ENCODE measurements at regions not wholly inside any gene's neighbourhood (a gene's known extent, or its start where the extent isn't known, plus 50 kb on each side); places are given as distances from the start of the nearest gene placed in this dataset.

- no peak overlapping the region for H3K27ac ChIP-seq (ENCODE audit: low read depth, low read length)
- H3K9me3 ChIP-seq (ENCODE audit: insufficient read depth in 2 of 2, low read depth in 1 of 2, low read length in 1 of 2), result no peaks in the 10 kb centered on the region
- H3K4ac ChIP-seq (replicated peaks; ENCODE audit: insufficient read length, low read depth, low read length), result no peak overlapping the region
- H2BK5ac ChIP-seq (ENCODE audit: low read depth, low read length), result no peak overlapping the region
- no peak overlapping the region for H4K8ac ChIP-seq (ENCODE audit: extremely low read depth, insufficient read depth, low read length)
- TF ChIP-seq BRCA1 (IDR thresholded peaks at IDR 0.05; ENCODE audit: low read depth, low read length), result no peak
- no peak for TF ChIP-seq RNF2 (IDR thresholded peaks at IDR 0.05; ENCODE audit: borderline replicate concordance, low read depth, low read length, missing control alignments, poor library complexity, severe bottlenecking)
- no peak for TF ChIP-seq SP2 (IDR thresholded peaks at IDR 0.05; ENCODE audit: low read length)
- TF ChIP-seq USF2 (IDR thresholded peaks at IDR 0.05; ENCODE audit: low read length), result no peak
- no peak for TF ChIP-seq CTBP2 (IDR thresholded peaks at IDR 0.05; ENCODE audit: borderline replicate concordance, insufficient read depth, insufficient read length, low read length)
- TF ChIP-seq RAD21 (IDR thresholded peaks at IDR 0.05 in 1 of 2, conservative IDR thresholded peaks at IDR 0.05 in 1 of 2; ENCODE audit: low read depth in 2 of 2, low read length in 2 of 2), result no peak
- TF ChIP-seq SIRT6 (IDR thresholded peaks at IDR 0.05; ENCODE audit: low read length), result no peak
- no peak for TF ChIP-seq FOSL1 (IDR thresholded peaks at IDR 0.05; ENCODE audit: insufficient read depth, low read depth, low read length)
- no peak for TF ChIP-seq GABPA (IDR thresholded peaks at IDR 0.05; ENCODE audit: borderline replicate concordance, insufficient read depth, low read length)
- TF ChIP-seq TEAD4 (IDR thresholded peaks at IDR 0.05; ENCODE audit: low read depth, low read length), result no peak
- no peak for TF ChIP-seq NRF1 (IDR thresholded peaks at IDR 0.05; ENCODE audit: low read depth, low read length)
- no peak for TF ChIP-seq CREB1 (IDR thresholded peaks at IDR 0.05)
- H2BK12ac ChIP-seq (ENCODE audit: low read depth, low read length), result no peak overlapping the region
- H4K20me1 ChIP-seq (replicated peaks in 1 of 2; ENCODE audit: control insufficient read depth in 1 of 2, insufficient read depth in 2 of 2, low read length in 2 of 2), result no peaks in the 10 kb centered on the region
- no peak for DNase-seq (ENCODE audit: low read depth in 1 of 2, low spot score in 2 of 2)
- no peak overlapping the region for H2BK20ac ChIP-seq (ENCODE audit: low read length)
- no peaks in the 10 kb centered on the region for H3K79me2 ChIP-seq (ENCODE audit: control insufficient read depth in 1 of 2, insufficient read depth in 2 of 2, low read length in 2 of 2)
- no peak overlapping the region for H3K9ac ChIP-seq (replicated peaks in 1 of 4; ENCODE audit: extremely low read depth in 1 of 4, low read depth in 3 of 4, low read length in 3 of 4)
- H3K18ac ChIP-seq (ENCODE audit: extremely low read depth, low read length), result no peak overlapping the region
- H3K23me2 ChIP-seq (ENCODE audit: low read depth, low read length), result no peaks in the 10 kb centered on the region
- 60% methylated on average over 1 of the region's 1 CpG; no CpG with 5 or more reads in 1 of the 2 experiments for WGBS, 2 experiments (ENCODE audit: extremely low coverage in 1 of 2, insufficient coverage in 1 of 2, insufficient read length in 1 of 2, insufficient replicate concordance in 2 of 2, low coverage in 1 of 2, low lambda C conversion rate in 2 of 2, missing lambda C conversion rate in 1 of 2)
- no peak overlapping the region for H3K4me3 ChIP-seq (ENCODE audit: extremely low read depth in 1 of 4, insufficient read depth in 2 of 4, low read depth in 3 of 4, low read length in 4 of 4)
- H4K5ac ChIP-seq (ENCODE audit: insufficient read length, low read depth, low read length), result no peak overlapping the region
- H2AFZ ChIP-seq (ENCODE audit: low read length), result no peak overlapping the region
- no peak overlapping the region for H4K91ac ChIP-seq (replicated peaks; ENCODE audit: insufficient read length, low read length)
- H3K36me3 ChIP-seq (ENCODE audit: control insufficient read depth in 2 of 4, insufficient read depth in 4 of 4, low read length in 3 of 4), result no peaks in the 10 kb centered on the region
- H3K14ac ChIP-seq (ENCODE audit: insufficient read length), result no peak overlapping the region
- no peak overlapping the region for H3K23ac ChIP-seq (ENCODE audit: insufficient read length)
- no peak for FAIRE-seq
- no peak overlapping the region for H2AK5ac ChIP-seq (ENCODE audit: low read depth, low read length)
- no peaks in the 10 kb centered on the region for H3K27me3 ChIP-seq (replicated peaks in 1 of 4; ENCODE audit: control insufficient read depth in 3 of 4, extremely low read depth in 1 of 4, insufficient read depth in 3 of 4, low read length in 3 of 4)
- no peaks in the 10 kb centered on the region for H3K79me1 ChIP-seq (ENCODE audit: low read depth, low read length)
- POLR2A ChIA-PET (ENCODE audit: partially characterized antibody), result interaction anchor here (1.3 to 3.9 kb wide), 2 partner anchors 10 to 89 kb away, joined by 4 to 11 read pairs; partner anchors contain the start of gene XPO1
- CTCF ChIA-PET (ENCODE audit: partially characterized antibody), result no interaction called here
- H3K56ac ChIP-seq (replicated peaks; ENCODE audit: insufficient read length, low read depth, low read length), result no peak overlapping the region
- H2BK15ac ChIP-seq (ENCODE audit: low read length), result no peak overlapping the region
- no peak overlapping the region for H3K4me2 ChIP-seq (ENCODE audit: insufficient read depth in 1 of 2, low read depth in 2 of 2, low read length in 2 of 2)
- H3K4me1 ChIP-seq (replicated peaks in 1 of 4; ENCODE audit: control insufficient read depth in 3 of 4, insufficient read depth in 4 of 4, low read length in 3 of 4), result no peaks in the 10 kb centered on the region
- H2BK120ac ChIP-seq (replicated peaks; ENCODE audit: low read depth, low read length), result no peak overlapping the region
Observed at GRCh38 chr2:61626827-61627226, 88.7 kb upstream of the XPO1 start.

Measured in H1 (cell line).